Smooth muscle cell (in vitro differentiated cells): ENCODE measurements at regions not wholly inside any gene's neighbourhood (a gene's known extent, or its start where the extent isn't known, plus 50 kb on each side); places are given as distances from the start of the nearest gene placed in this dataset.

ENCODE experiments used
- DNase-seq: peaks from one replicate; lab custom pipeline; 2025; ENCODE audit not compliant: unreplicated experiment; lab: John Stamatoyannopoulos, UW
- H2AFZ ChIP-seq: fragments of 200-600 bp; sonication (generic); 2 replicates; pipeline ENCODE4 v1.6.0; 2016; ENCODE audit warnings: antibody characterized with exemption, low read depth, mild to moderate bottlenecking
- H3F3A ChIP-seq: fragments of 200-600 bp; sonication (generic); 2 replicates; pipeline ENCODE4 v1.6.0; 2017; ENCODE audit warnings: antibody characterized with exemption, low read depth
- H3K27ac ChIP-seq: fragments of 200-600 bp; sonication (generic); 2 replicates; pipeline ENCODE4 v1.5.1; 2016; ENCODE audit warnings: low read depth, mild to moderate bottlenecking
- H3K27me3 ChIP-seq: fragments of 200-600 bp; sonication (generic); 2 replicates; pipeline ENCODE4 v1.6.1; 2016; ENCODE audit warnings: low read depth, mild to moderate bottlenecking
- H3K36me3 ChIP-seq: fragments of 200-600 bp; sonication (generic); 2 replicates; pipeline ENCODE4 v1.5.1; 2016; ENCODE audit warnings: low read depth
- H3K4me1 ChIP-seq: fragments of 200-600 bp; sonication (generic); 2 replicates; pipeline ENCODE4 v1.5.1; 2016; ENCODE audit warnings: low read depth
- H3K4me2 ChIP-seq: fragments of 200-600 bp; sonication (generic); 2 replicates; pipeline ENCODE4 v1.6.0; 2016; ENCODE audit warnings: mild to moderate bottlenecking
- H3K4me3 ChIP-seq: fragments of 200-600 bp; sonication (generic); 2 replicates; pipeline ENCODE4 v1.5.1; 2016; ENCODE audit warnings: mild to moderate bottlenecking
- H3K79me2 ChIP-seq: fragments of 200-600 bp; sonication (generic); 2 replicates; pipeline ENCODE4 v1.6.0; 2016; ENCODE audit warnings: low read depth, mild to moderate bottlenecking
- H3K9ac ChIP-seq: fragments of 200-600 bp; sonication (generic); 2 replicates; pipeline ENCODE4 v1.6.0; 2016; ENCODE audit warnings: low read depth
- H3K9me3 ChIP-seq: fragments of 200-600 bp; sonication (generic); replicated peaks from 2 replicates; pipeline ENCODE4 v1.5.1; 2016; ENCODE audit warnings: low read depth
- H4K20me1 ChIP-seq: fragments of 200-600 bp; sonication (generic); 2 replicates; pipeline ENCODE4 v1.6.0; 2016; ENCODE audit warnings: low read depth
- WGBS: methylation state at CpG from one replicate; pipeline ENCODE4 v1.1.7; 2016; ENCODE audit warnings: low lambda C conversion rate; 5-methylcytosine and 5-hydroxymethylcytosine counted together
- TF ChIP-seq, protein P1 (sequence below): fragments of 200-600 bp; sonication (generic); IDR thresholded peaks from 2 replicates; pipeline ENCODE4 v1.5.1; 2017; ENCODE audit warnings: borderline replicate concordance, mild to moderate bottlenecking, antibody characterized with exemption; ENCODE audit not compliant: insufficient read depth, poor library complexity, severe bottlenecking

DNA sequence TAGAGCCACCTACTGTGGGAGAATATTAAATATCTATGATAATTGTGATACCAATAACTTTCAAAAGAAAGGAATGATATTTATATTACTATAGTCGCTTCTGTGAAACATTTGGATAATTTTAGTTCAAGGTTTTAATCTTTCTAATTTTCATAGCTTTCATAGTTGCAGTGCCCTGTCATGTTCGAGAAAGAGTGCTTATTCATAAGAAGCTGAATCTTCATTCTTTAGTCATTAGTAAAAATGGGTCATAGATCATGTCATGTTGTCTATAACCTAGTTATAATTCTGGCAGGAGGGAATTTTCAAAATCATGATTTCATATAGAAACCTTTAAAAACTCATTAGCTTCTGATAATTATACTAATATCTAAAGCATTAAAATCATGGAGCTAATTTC is 685.6 kb downstream of the CETN3 start:
- no peak for DNase-seq
- Histone ChIP-seq H3K9ac (no peak overlapping the region), H3K9me3 (no peaks in the 10 kb centered on the region), H3K4me3 (no peak overlapping the region), H3K79me2 (no peaks in the 10 kb centered on the region), H2AFZ (no peak overlapping the region), H3K27me3 (no peaks in the 10 kb centered on the region), H3K36me3 (no peaks in the 10 kb centered on the region), H3K4me1 (no peaks in the 10 kb centered on the region), H3F3A (no peaks in the 10 kb centered on the region), H3K27ac (no peak overlapping the region), H4K20me1 (no peaks in the 10 kb centered on the region), H3K4me2 (no peak overlapping the region)
- WGBS, result 74% methylated on average over 2 of the region's 2 CpGs
- TF ChIP-seq, protein P1, sequence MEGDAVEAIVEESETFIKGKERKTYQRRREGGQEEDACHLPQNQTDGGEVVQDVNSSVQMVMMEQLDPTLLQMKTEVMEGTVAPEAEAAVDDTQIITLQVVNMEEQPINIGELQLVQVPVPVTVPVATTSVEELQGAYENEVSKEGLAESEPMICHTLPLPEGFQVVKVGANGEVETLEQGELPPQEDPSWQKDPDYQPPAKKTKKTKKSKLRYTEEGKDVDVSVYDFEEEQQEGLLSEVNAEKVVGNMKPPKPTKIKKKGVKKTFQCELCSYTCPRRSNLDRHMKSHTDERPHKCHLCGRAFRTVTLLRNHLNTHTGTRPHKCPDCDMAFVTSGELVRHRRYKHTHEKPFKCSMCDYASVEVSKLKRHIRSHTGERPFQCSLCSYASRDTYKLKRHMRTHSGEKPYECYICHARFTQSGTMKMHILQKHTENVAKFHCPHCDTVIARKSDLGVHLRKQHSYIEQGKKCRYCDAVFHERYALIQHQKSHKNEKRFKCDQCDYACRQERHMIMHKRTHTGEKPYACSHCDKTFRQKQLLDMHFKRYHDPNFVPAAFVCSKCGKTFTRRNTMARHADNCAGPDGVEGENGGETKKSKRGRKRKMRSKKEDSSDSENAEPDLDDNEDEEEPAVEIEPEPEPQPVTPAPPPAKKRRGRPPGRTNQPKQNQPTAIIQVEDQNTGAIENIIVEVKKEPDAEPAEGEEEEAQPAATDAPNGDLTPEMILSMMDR, result no peak

DNA sequence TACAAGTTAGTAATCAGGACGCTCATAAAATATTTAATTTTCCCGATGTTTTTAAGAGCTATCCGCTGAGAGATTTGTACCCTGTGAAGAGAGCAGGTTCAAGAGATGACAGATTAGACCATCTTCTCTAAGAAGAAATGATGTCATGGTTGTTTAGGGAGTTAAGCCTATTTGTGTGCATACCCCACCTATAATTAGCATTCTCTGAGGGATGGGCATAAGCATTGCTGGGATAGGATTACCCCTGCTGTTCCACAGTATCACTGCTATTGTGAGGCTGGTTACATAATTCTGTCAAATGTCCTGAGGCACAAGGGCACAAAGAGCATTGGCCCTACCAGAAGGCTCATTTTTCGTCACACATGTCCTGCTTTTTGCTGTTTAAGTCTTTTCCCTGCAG is 687.0 kb downstream of the CETN3 start:
- H3F3A ChIP-seq, result no peaks in the 10 kb centered on the region
- no peak overlapping the region for H3K27ac ChIP-seq
- H3K27me3 ChIP-seq, result no peaks in the 10 kb centered on the region
- no peak overlapping the region for H3K4me2 ChIP-seq
- H4K20me1 ChIP-seq, result no peaks in the 10 kb centered on the region
- no peak overlapping the region for H3K9ac ChIP-seq
- 79% methylated on average over 4 of the region's 4 CpGs for WGBS
- DNase-seq, result no peak
- H3K4me3 ChIP-seq, result no peak overlapping the region
- no peaks in the 10 kb centered on the region for H3K4me1 ChIP-seq
- no peak overlapping the region for H2AFZ ChIP-seq
- no peaks in the 10 kb centered on the region for H3K36me3 ChIP-seq
- no peaks in the 10 kb centered on the region for H3K9me3 ChIP-seq
- no peaks in the 10 kb centered on the region for H3K79me2 ChIP-seq
- TF ChIP-seq, protein P1, result no peak

DNA sequence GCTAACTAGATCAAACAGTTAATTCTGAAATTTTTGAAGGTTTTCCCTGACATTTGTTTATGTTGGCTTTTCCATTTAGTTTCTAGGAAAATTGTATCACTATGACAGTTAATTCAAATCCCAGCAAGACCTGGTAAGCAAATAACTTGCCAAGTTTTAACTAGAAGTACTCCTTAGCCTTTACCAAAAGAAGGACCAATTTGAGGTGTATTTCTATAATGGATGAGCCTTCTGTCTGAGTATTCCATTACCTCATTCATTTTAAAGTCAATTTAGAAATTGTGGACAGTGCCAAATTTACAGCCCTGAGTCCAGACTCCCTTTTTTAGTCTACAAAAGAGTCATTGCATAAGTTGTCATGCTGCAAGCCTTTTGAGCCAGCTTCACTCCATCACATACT is 687.6 kb downstream of the CETN3 start:
- no peaks in the 10 kb centered on the region for H3K27me3 ChIP-seq
- H3F3A ChIP-seq, result no peaks in the 10 kb centered on the region
- H3K4me2 ChIP-seq, result no peak overlapping the region
- TF ChIP-seq, protein P1, result no peak
- no peaks in the 10 kb centered on the region for H3K9me3 ChIP-seq
- H3K79me2 ChIP-seq, result no peaks in the 10 kb centered on the region
- H3K27ac ChIP-seq, result no peak overlapping the region
- no peaks in the 10 kb centered on the region for H4K20me1 ChIP-seq
- H3K4me1 ChIP-seq, result no peaks in the 10 kb centered on the region
- no peaks in the 10 kb centered on the region for H3K36me3 ChIP-seq
- H2AFZ ChIP-seq, result no peak overlapping the region
- H3K4me3 ChIP-seq, result no peak overlapping the region
- no peak for DNase-seq
- H3K9ac ChIP-seq, result no peak overlapping the region

DNA sequence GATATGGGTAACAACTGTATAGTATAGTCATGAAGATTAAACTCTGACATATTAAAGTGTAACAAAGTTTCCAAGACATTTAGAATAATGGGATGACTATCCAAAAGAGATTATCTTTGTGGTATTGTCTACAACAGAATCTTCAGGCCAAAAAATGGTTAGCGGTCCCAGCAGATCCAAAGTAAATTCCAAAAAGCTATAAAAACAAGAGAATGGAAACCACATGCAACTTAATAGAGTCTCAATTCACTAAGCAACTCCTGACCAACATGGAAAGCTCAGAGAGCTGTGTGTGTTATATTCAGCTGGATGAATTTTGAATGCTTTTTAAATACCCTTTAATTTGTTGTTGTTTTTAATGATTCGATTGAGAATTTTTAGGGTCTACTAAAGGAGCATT is 688.2 kb downstream of the CETN3 start:
- Histone ChIP-seq H3K36me3 (no peaks in the 10 kb centered on the region), H2AFZ (no peak overlapping the region), H3K27ac (no peak overlapping the region), H3F3A (no peaks in the 10 kb centered on the region), H3K4me1 (no peaks in the 10 kb centered on the region), H3K9me3 (no peaks in the 10 kb centered on the region), H3K79me2 (no peaks in the 10 kb centered on the region), H3K4me3 (no peak overlapping the region), H3K9ac (no peak overlapping the region), H4K20me1 (no peaks in the 10 kb centered on the region), H3K4me2 (no peak overlapping the region), H3K27me3 (no peaks in the 10 kb centered on the region)
- DNase-seq, result no peak
- TF ChIP-seq, protein P1, result no peak
- WGBS, result 90% methylated on average over 2 of the region's 2 CpGs
